CD14-positive monocyte (primary cell): ENCODE measurements at regions not wholly inside any gene's neighbourhood (a gene's known extent, or its start where the extent isn't known, plus 50 kb on each side); places are given as distances from the start of the nearest gene placed in this dataset.

ENCODE experiments used
- DNase-seq, 3 donors: peaks; one replicate each; pipeline ENCODE4 v3.0.0-alpha.2; 2011 to 2022
- H2AFZ ChIP-seq: 2 replicates; pipeline ENCODE4 v1.6.0; 2012; ENCODE audit warnings: mild to moderate bottlenecking, low read depth, low read length, inconsistent platforms; ENCODE audit not compliant: insufficient read depth, poor library complexity, severe bottlenecking
- H3K27ac ChIP-seq, 2 donors: 1 replicate in 1 of 2; 2 replicates in 1 of 2; pipeline ENCODE4 v1.5.1; 2012 to 2013; ENCODE audit warnings: low read length in 2 of 2, control low read depth in 1 of 2, inconsistent platforms in 1 of 2, low read depth in 1 of 2, mild to moderate bottlenecking in 1 of 2
- H3K27me3 ChIP-seq, 2 donors: one replicate each; pipeline versions ENCODE4 v1.6.0 to v1.6.1; 2011 to 2013; ENCODE audit warnings: low read length in 2 of 2; ENCODE audit not compliant: control insufficient read depth in 2 of 2, insufficient read depth in 2 of 2
- H3K36me3 ChIP-seq, 2 donors: replicated peaks in 1 of 2; 1 replicate in 1 of 2; 2 replicates in 1 of 2; pipeline versions ENCODE4 v1.5.1 to v1.6.1; 2012 to 2013; ENCODE audit warnings: low read length in 2 of 2, control low read depth in 1 of 2, inconsistent platforms in 1 of 2, mild to moderate bottlenecking in 1 of 2; ENCODE audit not compliant: insufficient read depth in 2 of 2, control insufficient read depth in 1 of 2
- H3K4me1 ChIP-seq, 2 donors: 1 replicate in 1 of 2; 2 replicates in 1 of 2; pipeline versions ENCODE4 v1.5.1 to v1.6.1; 2012 to 2013; ENCODE audit warnings: low read length in 2 of 2, control low read depth in 1 of 2, inconsistent platforms in 1 of 2, mild to moderate bottlenecking in 1 of 2, moderate library complexity in 1 of 2; ENCODE audit not compliant: insufficient read depth in 2 of 2, control insufficient read depth in 1 of 2
- H3K4me2 ChIP-seq: replicated peaks from 2 replicates; pipeline ENCODE3; 2012; ENCODE audit warnings: low read length, moderate library complexity, mild to moderate bottlenecking; ENCODE audit not compliant: poor library complexity, severe bottlenecking; ENCODE audit errors: extremely low read depth
- H3K4me3 ChIP-seq, 3 experiments: fragments of 200-600 bp in 1 of 3; sonication (generic) in 1 of 3; replicated peaks in 1 of 3; 1 replicate in 2 of 3; 2 replicates in 1 of 3; pipeline ENCODE4 v1.5.1; 2011 to 2013; ENCODE audit warnings: low read length in 3 of 3, mild to moderate bottlenecking in 3 of 3, control low read depth in 2 of 3, low read depth in 2 of 3, inconsistent platforms in 1 of 3, moderate library complexity in 1 of 3
- H3K79me2 ChIP-seq: 2 replicates; pipeline ENCODE4 v1.6.0; 2012; ENCODE audit warnings: mild to moderate bottlenecking, control low read depth, inconsistent platforms, low read length, moderate library complexity; ENCODE audit not compliant: insufficient read depth
- H3K9ac ChIP-seq: 2 replicates; pipeline ENCODE4 v1.6.0; 2017; ENCODE audit warnings: low read length, mild to moderate bottlenecking; ENCODE audit not compliant: insufficient read depth, poor library complexity, severe bottlenecking
- H3K9me3 ChIP-seq, 2 donors: replicated peaks in 1 of 2; 1 replicate in 1 of 2; 2 replicates in 1 of 2; pipeline versions ENCODE4 v1.5.1 to v1.6.1; 2012 to 2013; ENCODE audit warnings: low read length in 2 of 2, control low read depth in 1 of 2; ENCODE audit not compliant: control insufficient read depth in 1 of 2, insufficient read depth in 1 of 2
- H4K20me1 ChIP-seq: 2 replicates; pipeline ENCODE4 v1.6.0; 2012; ENCODE audit warnings: mild to moderate bottlenecking, low read length, control low read depth, moderate library complexity; ENCODE audit not compliant: insufficient read depth
- H3K27ac Mint-ChIP-seq, 7 donors: one replicate each; pipeline ENCODE4 v1.8.0; 2020; ENCODE audit warnings: mild to moderate bottlenecking in 7 of 7, mixed read lengths in 7 of 7, moderate library complexity in 6 of 7, inconsistent platforms in 2 of 7
- H3K27me3 Mint-ChIP-seq, 3 donors: one replicate each; pipeline ENCODE4 v1.8.0; 2021 to 2022; ENCODE audit warnings: low read depth in 3 of 3, mild to moderate bottlenecking in 3 of 3, mixed read lengths in 3 of 3, moderate library complexity in 3 of 3, inconsistent platforms in 1 of 3
- H3K36me3 Mint-ChIP-seq, 2 donors: one replicate each; pipeline ENCODE4 v1.8.0; 2020; ENCODE audit warnings: mixed read lengths in 2 of 2, inconsistent platforms in 1 of 2, mild to moderate bottlenecking in 1 of 2
- H3K4me1 Mint-ChIP-seq: one replicate; pipeline ENCODE4 v1.8.0; 2020; ENCODE audit warnings: mild to moderate bottlenecking, mixed read lengths
- H3K4me3 Mint-ChIP-seq, 2 donors: one replicate each; pipeline ENCODE4 v1.8.0; 2020; ENCODE audit warnings: mild to moderate bottlenecking in 2 of 2, mixed read lengths in 2 of 2, moderate library complexity in 1 of 2
- H3K9me3 Mint-ChIP-seq, 7 donors: one replicate each; pipeline ENCODE4 v1.8.0; 2020 to 2022; ENCODE audit warnings: mixed read lengths in 7 of 7, mild to moderate bottlenecking in 6 of 7, moderate library complexity in 6 of 7, inconsistent platforms in 2 of 7
- WGBS: methylation state at CpG from one replicate; pipeline ENCODE4 v1.1.5; 2013; ENCODE audit warnings: missing lambda C conversion rate; ENCODE audit not compliant: insufficient coverage; 5-methylcytosine and 5-hydroxymethylcytosine counted together
- intact Hi-C, 2 donors: fragments of 100-400 bp; cut with micrococcal nuclease; formaldehyde crosslinking; loops; one replicate each; pipeline versions ENCODE4 v1.15.0 to v1.15.1; 2023
- TF ChIP-seq, protein P1 (sequence below): fragments of 200-600 bp; IDR thresholded peaks from one replicate; pipeline ENCODE4 v1.8.0; 2022; ENCODE audit warnings: antibody characterized with exemption, mild to moderate bottlenecking

DNA sequence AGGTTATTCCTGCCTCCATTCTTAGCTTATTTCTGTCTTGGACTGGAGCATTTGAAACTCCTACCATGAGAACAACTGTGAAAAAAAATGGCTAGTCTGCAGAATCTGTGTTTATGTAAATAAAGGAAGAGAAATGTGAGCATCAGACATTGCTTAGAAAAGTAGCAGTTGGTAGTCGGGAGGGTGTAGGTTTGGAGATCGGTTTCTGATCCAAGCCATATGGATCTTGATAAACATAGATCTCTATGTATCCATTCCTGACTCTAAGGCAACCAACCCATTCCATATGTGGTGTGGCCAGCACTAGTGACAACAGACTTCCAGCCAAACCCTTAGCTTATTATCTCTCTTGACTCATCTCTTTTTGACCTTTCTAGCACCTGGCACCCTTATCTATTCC, 127.1 kb downstream of the NMUR2 start:
- H3K9ac ChIP-seq, result no peak overlapping the region
- TF ChIP-seq, protein P1, sequence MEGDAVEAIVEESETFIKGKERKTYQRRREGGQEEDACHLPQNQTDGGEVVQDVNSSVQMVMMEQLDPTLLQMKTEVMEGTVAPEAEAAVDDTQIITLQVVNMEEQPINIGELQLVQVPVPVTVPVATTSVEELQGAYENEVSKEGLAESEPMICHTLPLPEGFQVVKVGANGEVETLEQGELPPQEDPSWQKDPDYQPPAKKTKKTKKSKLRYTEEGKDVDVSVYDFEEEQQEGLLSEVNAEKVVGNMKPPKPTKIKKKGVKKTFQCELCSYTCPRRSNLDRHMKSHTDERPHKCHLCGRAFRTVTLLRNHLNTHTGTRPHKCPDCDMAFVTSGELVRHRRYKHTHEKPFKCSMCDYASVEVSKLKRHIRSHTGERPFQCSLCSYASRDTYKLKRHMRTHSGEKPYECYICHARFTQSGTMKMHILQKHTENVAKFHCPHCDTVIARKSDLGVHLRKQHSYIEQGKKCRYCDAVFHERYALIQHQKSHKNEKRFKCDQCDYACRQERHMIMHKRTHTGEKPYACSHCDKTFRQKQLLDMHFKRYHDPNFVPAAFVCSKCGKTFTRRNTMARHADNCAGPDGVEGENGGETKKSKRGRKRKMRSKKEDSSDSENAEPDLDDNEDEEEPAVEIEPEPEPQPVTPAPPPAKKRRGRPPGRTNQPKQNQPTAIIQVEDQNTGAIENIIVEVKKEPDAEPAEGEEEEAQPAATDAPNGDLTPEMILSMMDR, result no peak

GRCh38 chr5:152274224-152274623, 130.9 kb downstream of the NMUR2 start:
- TF ChIP-seq, protein P1, result no peak
- Histone ChIP-seq H3K27ac (no peak overlapping the region), H3K27me3 (no peaks in the 10 kb centered on the region), H3K4me3 (no peak overlapping the region), H3K9me3 (no peaks in the 10 kb centered on the region), H3K4me1 (no peaks in the 10 kb centered on the region), H4K20me1 (no peaks in the 10 kb centered on the region), H2AFZ (no peak overlapping the region), H3K9ac (no peak overlapping the region), H3K36me3 (no peaks in the 10 kb centered on the region), H3K79me2 (no peaks in the 10 kb centered on the region), H3K4me2 (no peak overlapping the region)
- intact Hi-C loops, result no loop called here
- peaks cover 0 to 3% (median 2%) of the 10 kb centered on the region in 3 donors for H3K27me3 Mint-ChIP-seq
- peaks cover 2 to 8% (median 3%) of the 10 kb centered on the region in 7 donors for H3K9me3 Mint-ChIP-seq
- no peaks in the 10 kb centered on the region for H3K36me3 Mint-ChIP-seq
- WGBS, result no CpG with 5 or more reads among the region's 2 CpGs
- H3K4me3 Mint-ChIP-seq, result no peak overlapping the region
- H3K27ac Mint-ChIP-seq, result no peak overlapping the region
- no peaks in the 10 kb centered on the region for H3K4me1 Mint-ChIP-seq
- DNase-seq, result no peak

More for the DNA sequence above, 127.1 kb downstream of the NMUR2 start:
- no peaks in the 10 kb centered on the region for H4K20me1 ChIP-seq
- H3K36me3 Mint-ChIP-seq, result no peaks in the 10 kb centered on the region
- H3K4me1 ChIP-seq, result no peaks in the 10 kb centered on the region
- no peaks in the 10 kb centered on the region for H3K79me2 ChIP-seq
- no peak overlapping the region for H3K4me3 Mint-ChIP-seq
- no peaks in the 10 kb centered on the region for H3K9me3 ChIP-seq
- H3K27me3 Mint-ChIP-seq, result peaks cover 0 to 4% (median 3%) of the 10 kb centered on the region in 3 donors
- WGBS, result no CpG with 5 or more reads among the region's 2 CpGs
- no peaks in the 10 kb centered on the region for H3K36me3 ChIP-seq
- no peak for DNase-seq
- no peak overlapping the region for H2AFZ ChIP-seq
- no peak overlapping the region for H3K4me3 ChIP-seq
- no peaks in the 10 kb centered on the region for H3K4me1 Mint-ChIP-seq
- H3K4me2 ChIP-seq, result no peak overlapping the region
- H3K27me3 ChIP-seq, result no peaks in the 10 kb centered on the region
- H3K27ac Mint-ChIP-seq, result no peak overlapping the region
- peaks cover 2 to 9% (median 3%) of the 10 kb centered on the region in 7 donors for H3K9me3 Mint-ChIP-seq
- H3K27ac ChIP-seq, result no peak overlapping the region
- intact Hi-C loops, result no loop called here
